GM12891 (cell line): ENCODE measurements at regions not wholly inside any gene's neighbourhood (a gene's known extent, or its start where the extent isn't known, plus 50 kb on each side); places are given as distances from the start of the nearest gene placed in this dataset.

Experiments used
- DNase-seq: peaks from one replicate; pipeline ENCODE4 v3.0.0; 2011; ENCODE audit warnings: low spot score; ENCODE audit not compliant: insufficient read length
- FAIRE-seq: peaks from 2 replicates; lab custom pipeline; 2011; peaks lifted over from hg19 to GRCh38; lab: Jason Lieb, UNC
- PAX5 ChIP-seq: IDR thresholded peaks from 2 replicates; pipeline ENCODE4 v1.6.1; 2011; ENCODE audit warnings: low read length, moderate library complexity, mild to moderate bottlenecking; ENCODE audit not compliant: insufficient read depth, severe bottlenecking
- POLR2A ChIP-seq: IDR thresholded peaks from 2 replicates; pipeline ENCODE4 v1.6.1; 2011; ENCODE audit warnings: low read depth, low read length, control low read depth
- POLR2AphosphoS5 ChIP-seq: IDR thresholded peaks from 2 replicates; pipeline ENCODE4 v1.6.1; 2011; ENCODE audit warnings: low read depth, low read length, control low read depth
- POU2F2 ChIP-seq: IDR thresholded peaks from 2 replicates; pipeline ENCODE4 v1.6.1; 2011; ENCODE audit warnings: low read depth, mild to moderate bottlenecking, control low read depth, low read length, moderate library complexity
- SPI1 ChIP-seq: IDR thresholded peaks from 2 replicates; pipeline ENCODE4 v1.6.1; 2011; ENCODE audit warnings: low read depth, low read length, control low read depth
- TAF1 ChIP-seq: IDR thresholded peaks from 2 replicates; pipeline ENCODE4 v1.6.1; 2011; ENCODE audit warnings: low read depth, low read length, control low read depth

DNA sequence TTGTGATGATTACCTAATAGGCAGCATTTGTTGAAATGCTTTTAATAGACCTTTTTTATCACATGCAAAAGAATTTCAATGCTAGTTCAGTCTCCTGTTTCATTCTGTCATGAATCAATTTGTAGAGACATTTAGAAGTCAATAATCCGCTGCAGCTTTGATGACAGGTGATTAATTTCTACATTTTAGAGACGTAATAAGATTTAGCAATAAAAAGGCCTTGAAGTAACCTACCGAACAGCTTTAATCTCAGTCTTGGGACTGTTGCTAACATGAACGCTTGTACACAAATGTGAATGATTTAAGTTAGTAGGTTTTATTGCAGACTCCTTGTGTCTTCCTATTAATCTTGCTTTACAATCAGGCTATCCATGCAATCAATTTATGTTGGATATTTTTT, 186.5 kb downstream of the MZT1 start:
- no peak for DNase-seq
- no peak for TF ChIP-seq TAF1
- TF ChIP-seq POLR2A = no peak
- no peak for TF ChIP-seq POU2F2
- FAIRE-seq = no peak

DNA sequence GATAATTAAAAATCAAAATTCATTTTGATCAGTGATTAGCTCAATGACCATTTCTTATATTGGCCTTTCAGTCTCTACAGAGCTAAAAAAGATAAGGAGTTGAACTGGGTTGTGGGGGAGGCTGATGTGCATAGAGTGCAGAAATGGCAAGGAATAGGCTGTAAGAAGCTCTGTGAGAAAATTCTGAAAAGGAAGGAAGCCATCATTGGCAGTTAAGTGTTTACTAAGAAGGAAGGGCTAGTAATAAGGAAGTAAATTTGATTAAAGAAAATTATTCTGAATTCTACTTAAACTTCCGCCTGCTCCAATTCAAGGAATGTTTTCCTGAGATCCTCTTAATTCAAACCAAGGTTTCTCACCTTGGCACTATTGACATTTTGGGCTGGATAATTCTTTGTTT, 187.5 kb downstream of the MZT1 start:
- no peak for TF ChIP-seq POLR2AphosphoS5
- no peak for TF ChIP-seq SPI1
- TF ChIP-seq POU2F2 = no peak
- TF ChIP-seq PAX5 = no peak
- no peak for TF ChIP-seq TAF1
- TF ChIP-seq POLR2A = no peak
- DNase-seq (no peak), FAIRE-seq (no peak)

DNA sequence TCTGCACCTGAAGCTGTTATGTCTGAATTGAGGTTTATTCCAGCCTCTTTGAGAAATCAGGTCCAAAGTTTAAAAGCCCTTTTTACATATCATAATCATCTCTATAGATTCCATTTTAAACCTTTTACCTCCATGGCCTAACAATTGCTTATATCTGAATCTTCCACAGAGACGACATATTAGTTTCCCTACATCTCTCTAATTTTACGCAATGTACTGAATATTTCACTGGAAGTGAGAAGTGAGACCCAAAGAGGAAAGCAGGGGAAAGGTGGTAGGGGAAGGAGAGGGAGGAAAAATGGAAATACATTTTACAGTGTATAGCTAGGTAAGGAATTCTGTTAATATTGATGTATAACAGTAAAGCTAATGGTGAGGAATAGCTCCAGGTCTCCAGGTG, 189.6 kb downstream of the MZT1 start:
- TF ChIP-seq SPI1 (no peak), POU2F2 (no peak), PAX5 (no peak), TAF1 (no peak), POLR2AphosphoS5 (no peak), POLR2A (no peak)
- DNase-seq (no peak), FAIRE-seq (no peak)

DNA sequence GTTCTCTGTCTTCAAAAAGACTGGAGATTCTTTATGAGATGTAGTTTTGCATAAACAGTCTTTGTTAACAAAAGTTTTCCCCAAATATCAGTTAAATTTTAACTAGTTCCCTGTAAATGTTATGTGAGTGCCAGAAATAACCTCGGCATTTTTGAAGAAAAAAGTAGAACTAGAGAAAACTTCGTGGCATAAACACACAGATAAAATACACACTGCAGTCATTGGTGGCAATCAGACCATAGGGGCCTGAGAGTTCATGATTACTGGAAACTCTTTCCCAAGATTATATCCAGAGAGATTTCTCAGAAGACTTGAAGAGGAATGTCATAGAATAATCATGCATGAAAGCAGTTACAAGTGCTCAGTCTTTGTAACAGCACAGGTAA, 190.0 kb downstream of the MZT1 start:
- DNase-seq (no peak), FAIRE-seq (no peak)
- TF ChIP-seq POLR2AphosphoS5 (no peak), POLR2A (no peak), SPI1 (no peak), POU2F2 (no peak), PAX5 (no peak), TAF1 (no peak)

DNA sequence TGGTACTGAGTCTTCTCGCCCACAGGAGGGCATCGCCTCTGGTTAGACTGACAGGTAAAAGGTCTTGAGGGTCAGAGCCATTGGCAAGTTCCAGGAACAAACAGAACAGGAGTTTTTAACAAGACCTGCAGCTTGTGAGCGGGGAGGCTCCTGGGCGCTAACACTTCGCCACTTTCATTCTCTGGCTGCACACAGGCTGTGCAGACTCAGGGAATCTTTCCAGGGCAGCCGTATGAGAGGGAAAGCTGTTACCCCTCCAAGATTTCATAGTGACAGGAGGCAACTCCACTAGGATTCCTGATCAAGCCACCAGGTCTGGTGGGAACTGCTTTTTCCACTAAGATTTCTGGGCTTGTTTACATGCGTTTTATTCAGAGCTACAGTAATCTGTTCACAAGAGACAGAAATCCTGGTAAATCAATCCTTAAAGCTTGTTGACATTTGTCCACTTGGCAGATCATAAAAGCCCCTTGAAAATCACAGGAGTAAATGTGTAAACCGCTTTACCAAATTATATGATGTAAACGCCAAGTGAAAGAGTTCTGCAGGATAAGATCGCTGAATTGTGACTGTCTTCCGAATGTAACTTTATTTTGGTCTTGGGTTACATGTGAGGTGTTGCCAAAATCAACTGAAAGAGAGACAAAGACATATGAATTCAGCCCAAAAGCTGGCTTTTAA, 190.6 kb downstream of the MZT1 start:
- no peak for FAIRE-seq
- TF ChIP-seq PAX5 = no peak
- no peak for TF ChIP-seq POLR2A
- no peak for TF ChIP-seq TAF1
- no peak for TF ChIP-seq POU2F2
- TF ChIP-seq SPI1 = no peak
- TF ChIP-seq POLR2AphosphoS5 = no peak
- no peak for DNase-seq

DNA sequence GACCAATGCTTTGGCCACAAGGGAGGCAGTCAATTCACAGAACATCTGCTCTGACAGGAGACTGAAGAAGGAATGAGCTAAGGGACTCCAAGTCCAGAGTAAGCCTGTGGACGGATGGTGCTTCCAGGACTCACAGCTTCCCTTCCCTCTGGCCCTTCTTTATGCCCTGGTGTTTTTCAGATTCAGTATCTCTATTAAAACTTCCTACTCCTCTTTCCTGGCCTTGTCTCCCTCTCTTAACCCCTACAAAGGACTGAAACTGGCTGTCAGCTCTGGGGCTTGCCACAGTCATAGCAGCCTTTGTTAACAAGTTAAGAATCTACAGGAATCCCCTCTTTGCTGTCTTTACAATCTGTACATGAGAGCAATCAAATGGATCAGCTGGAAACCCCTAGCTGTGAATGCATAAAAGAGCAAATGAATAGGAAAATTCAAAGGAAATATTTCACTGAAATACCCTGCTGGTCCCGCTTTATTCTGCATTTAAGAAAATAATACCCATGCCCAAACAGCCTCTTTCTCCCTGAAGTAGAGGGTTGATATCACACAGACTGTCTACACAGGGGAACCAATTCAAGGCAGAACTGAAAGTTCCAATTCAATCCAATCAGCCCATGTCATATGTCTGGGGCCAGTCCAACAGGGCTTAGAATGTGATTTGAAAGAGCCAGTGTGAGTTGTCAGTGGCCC, 192.3 kb downstream of the MZT1 start:
- no peak for TF ChIP-seq TAF1
- no peak for TF ChIP-seq POU2F2
- TF ChIP-seq POLR2A = no peak
- TF ChIP-seq SPI1 = no peak
- no peak for TF ChIP-seq POLR2AphosphoS5
- TF ChIP-seq PAX5 = no peak
- FAIRE-seq (no peak), DNase-seq (no peak)

DNA sequence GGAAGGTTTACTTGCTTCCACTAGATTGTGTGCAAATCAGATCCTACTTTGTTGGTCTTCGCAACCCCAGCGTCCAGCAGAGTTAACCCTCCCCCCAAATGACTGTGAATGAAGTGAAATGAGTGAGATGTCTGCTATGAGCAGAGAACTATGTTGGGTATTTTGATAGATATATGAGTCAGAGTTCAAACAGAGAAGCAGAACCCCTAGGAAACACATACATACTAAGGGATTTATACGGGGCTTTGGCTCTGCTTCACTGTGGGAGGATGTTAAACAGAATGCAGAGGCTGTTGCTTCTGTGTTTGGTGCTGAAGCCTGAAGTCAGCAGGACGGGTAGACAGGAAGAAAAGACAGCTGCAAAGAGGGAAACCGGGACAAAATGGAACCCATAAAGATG, 197.0 kb downstream of the MZT1 start:
- DNase-seq = no peak
- no peak for FAIRE-seq
- TF ChIP-seq TAF1 = no peak
- no peak for TF ChIP-seq POLR2A
- TF ChIP-seq POLR2AphosphoS5 = no peak
- TF ChIP-seq PAX5 = no peak
- no peak for TF ChIP-seq SPI1
- no peak for TF ChIP-seq POU2F2

DNA sequence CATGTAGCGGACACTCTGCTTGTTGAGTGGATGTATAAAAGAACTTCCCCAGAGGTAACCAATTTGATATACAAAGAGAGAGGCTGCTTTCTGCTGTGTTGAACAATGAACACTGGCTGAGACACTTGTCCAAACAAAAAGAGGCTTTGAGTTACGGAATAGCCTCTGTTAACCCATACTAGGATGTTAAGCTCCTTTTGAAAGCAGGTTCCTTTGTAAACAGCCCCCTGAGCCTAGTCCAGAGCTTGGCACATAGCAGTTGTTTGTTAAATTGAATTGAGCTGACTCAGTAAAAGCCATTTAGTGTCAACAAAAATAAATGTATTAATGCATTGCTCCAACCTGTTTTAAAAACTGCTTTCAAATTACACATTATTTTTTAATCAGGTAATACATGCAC, 200.1 kb downstream of the MZT1 start:
- FAIRE-seq (no peak), DNase-seq (no peak)
- TF ChIP-seq SPI1 = no peak
- TF ChIP-seq TAF1 = no peak
- no peak for TF ChIP-seq POU2F2
- TF ChIP-seq POLR2A = no peak
- no peak for TF ChIP-seq PAX5
- no peak for TF ChIP-seq POLR2AphosphoS5

DNA sequence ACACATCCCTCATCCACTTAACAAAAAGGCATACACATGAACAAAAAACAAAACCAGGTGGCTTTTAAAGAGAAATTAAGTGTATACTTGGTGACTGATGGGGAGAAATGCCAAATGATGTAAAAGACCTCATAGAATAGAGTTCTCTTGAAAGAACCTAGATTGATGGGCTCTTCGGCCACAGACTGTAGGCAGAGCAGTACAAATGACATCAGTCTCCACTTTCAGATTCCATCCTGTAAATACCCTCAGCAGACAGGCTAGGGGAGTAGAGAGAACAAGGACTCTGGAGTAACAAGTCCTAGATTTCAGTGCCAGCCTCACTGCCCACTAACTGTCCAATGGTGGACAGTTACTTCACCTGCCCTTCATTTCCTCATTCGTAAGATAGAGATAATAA, 203.8 kb downstream of the MZT1 start:
- TF ChIP-seq POLR2A (no peak), POU2F2 (no peak), SPI1 (no peak), TAF1 (no peak), PAX5 (no peak), POLR2AphosphoS5 (no peak)
- FAIRE-seq (no peak), DNase-seq (no peak)
